Forelimb muscle (tissue), 1 donor: ENCODE measurements at regions not wholly inside any gene's neighbourhood (a gene's known extent, or its start where the extent isn't known, plus 50 kb on each side); places are given as distances from the start of the nearest gene placed in this dataset.

ENCODE experiments used
- DNase-seq: peaks from one replicate; pipeline ENCODE4 v3.0.0-alpha.2; 2013; ENCODE audit warnings: low read depth

- DNase-seq: no peak
These were observed 115.8 kb upstream of the SERTAD2 start for GRCh38 chr2:64769392-64770044.

- no peak for DNase-seq
These were observed 116.5 kb upstream of the SERTAD2 start for GRCh38 chr2:64770137-64770780.

- no peak for DNase-seq
These were observed 117.1 kb upstream of the SERTAD2 start for GRCh38 chr2:64770781-64771334.

GRCh38 chr2:64771737-64772136 lies 118.0 kb upstream of the SERTAD2 start:
- DNase-seq: no peak

GRCh38 chr2:64773461-64774118 lies 119.9 kb upstream of the SERTAD2 start:
- no peak for DNase-seq

GRCh38 chr2:64777841-64778240 lies 124.1 kb upstream of the SERTAD2 start:
- no peak for DNase-seq

- DNase-seq: no peak
These were observed 125.5 kb upstream of the SERTAD2 start for GRCh38 chr2:64779117-64779690.

GRCh38 chr2:64780041-64780440 lies 126.3 kb upstream of the SERTAD2 start:
- no peak for DNase-seq

GRCh38 chr2:64781711-64782390 lies 128.1 kb upstream of the SERTAD2 start:
- no peak for DNase-seq

- DNase-seq: no peak
These were observed 130.7 kb upstream of the SERTAD2 start for GRCh38 chr2:64784168-64785061.

- no peak for DNase-seq
These were observed 131.5 kb upstream of the SERTAD2 start for GRCh38 chr2:64785245-64785644.

- no peak for DNase-seq
These were observed 132.8 kb upstream of the SERTAD2 start for GRCh38 chr2:64786343-64787018.

GRCh38 chr2:64787019-64787365 lies 133.3 kb upstream of the SERTAD2 start:
- no peak for DNase-seq

GRCh38 chr2:64787698-64788097 lies 134.0 kb upstream of the SERTAD2 start:
- DNase-seq: no peak

GRCh38 chr2:64789466-64790320 lies 136.0 kb upstream of the SERTAD2 start:
- no peak for DNase-seq

GRCh38 chr2:64792300-64792699 lies 138.6 kb upstream of the SERTAD2 start:
- DNase-seq: no peak

- no peak for DNase-seq
These were observed 139.4 kb upstream of the SERTAD2 start for GRCh38 chr2:64792995-64793639.

- DNase-seq: no peak
These were observed 140.0 kb upstream of the SERTAD2 start for GRCh38 chr2:64793701-64794100.
